ENCODE measurements at regions not wholly inside any gene's neighbourhood (a gene's known extent, or its start where the extent isn't known, plus 50 kb on each side); places are given as distances from the start of the nearest gene placed in this dataset.

- Histone ChIP-seq H3K36me3 (ENCODE audit: control insufficient read depth in 2 of 2, insufficient read depth in 2 of 2, low read length in 1 of 2) (no peaks in the 10 kb centered on the region), H3K4me3 (no peak overlapping the region), H3K27ac (ENCODE audit: control insufficient read depth, insufficient read depth) (no peak overlapping the region), H3K27me3 (replicated peaks in 1 of 2; ENCODE audit: control insufficient read depth in 2 of 2, insufficient read depth in 2 of 2, low read length in 1 of 2) (no peaks in the 10 kb centered on the region), H2AFZ (ENCODE audit: control insufficient read depth, low read depth, low read length) (no peak overlapping the region), H3K4me2 (ENCODE audit: control insufficient read depth, insufficient read depth) (no peak overlapping the region), H3K4me1 (ENCODE audit: control insufficient read depth, insufficient read depth, low read length) (no peaks in the 10 kb centered on the region), H4K20me1 (ENCODE audit: control insufficient read depth, insufficient read depth) (no peaks in the 10 kb centered on the region), H3K79me2 (ENCODE audit: control insufficient read depth, insufficient read depth, low read length) (no peaks in the 10 kb centered on the region), H3K9me3 (replicated peaks; ENCODE audit: control insufficient read depth, insufficient read depth, low read length) (no peaks in the 10 kb centered on the region), H3K9ac (ENCODE audit: control insufficient read depth, insufficient read depth, low read length) (no peak overlapping the region)
- in situ Hi-C loops (cut with MboI) = no loop called here
- ATAC-seq (no peak), FAIRE-seq (no peak), DNase-seq (ENCODE audit: low read depth, low spot score) (no peak)
- RAD21 ChIA-PET (ENCODE audit: unreplicated experiment) = no interaction called here
- SMC1A ChIA-PET (ENCODE audit: uncharacterized antibody, unreplicated experiment) = no interaction called here
- POLR2A ChIA-PET = no interaction called here
- BruUV-seq (replicated peaks) = no TSS peak
- no peak for TF ChIP-seq ETV6 (conservative IDR thresholded peaks at IDR 0.05 in 1 of 2, IDR thresholded peaks at IDR 0.05 in 1 of 2; ENCODE audit: borderline replicate concordance in 1 of 2, low read depth in 1 of 2)
- TF ChIP-seq DPF2 (IDR thresholded peaks at IDR 0.05) = no peak
- TF ChIP-seq ATF7 (IDR thresholded peaks at IDR 0.05; ENCODE audit: low read depth) = no peak
- TF ChIP-seq HCFC1 (IDR thresholded peaks at IDR 0.05; ENCODE audit: low read length) = no peak
- intact Hi-C loops (cut with micrococcal nuclease; ENCODE audit: unreplicated experiment) = no loop called here
- CTCF ChIA-PET = no interaction called here
These were observed 550.8 kb upstream of the CHAC2 start for GRCh38 chr2:53216805-53217204.

- FAIRE-seq = no peak
- in situ Hi-C loops (cut with MboI) = no loop called here
- no peak for TF ChIP-seq IRF4 (IDR thresholded peaks at IDR 0.05; ENCODE audit: low read depth, low read length)
- TF ChIP-seq ATF3 (IDR thresholded peaks at IDR 0.05; ENCODE audit: borderline replicate concordance, extremely low read depth, low read depth, low read length) = no peak
- TF ChIP-seq TAF1 (IDR thresholded peaks at IDR 0.05; ENCODE audit: borderline replicate concordance, low read depth, low read length) = no peak
- TF ChIP-seq RELA (IDR thresholded peaks at IDR 0.05; ENCODE audit: borderline replicate concordance, partially characterized antibody) = no peak
- TF ChIP-seq SKIL (IDR thresholded peaks at IDR 0.05; ENCODE audit: low read depth, poor library complexity, severe bottlenecking) = no peak
- TF ChIP-seq RAD51 (IDR thresholded peaks at IDR 0.05) = no peak
- TF ChIP-seq TCF12 (IDR thresholded peaks at IDR 0.05; ENCODE audit: low read depth, low read length) = no peak
- no peak for TF ChIP-seq ZNF592 (IDR thresholded peaks at IDR 0.05)
- no peak for TF ChIP-seq ZBED1 (IDR thresholded peaks at IDR 0.05; ENCODE audit: borderline replicate concordance)
These were observed 555.0 kb upstream of the CHAC2 start for GRCh38 chr2:53212576-53212975.

More at GRCh38 chr2:53212576-53212975, 555.0 kb upstream of the CHAC2 start:
- Histone ChIP-seq H3K4me3 (no peak overlapping the region), H3K36me3 (ENCODE audit: control insufficient read depth in 2 of 2, insufficient read depth in 2 of 2, low read length in 1 of 2) (no peaks in the 10 kb centered on the region), H2AFZ (ENCODE audit: control insufficient read depth, low read depth, low read length) (no peak overlapping the region), H3K9ac (ENCODE audit: control insufficient read depth, insufficient read depth, low read length) (no peak overlapping the region), H3K79me2 (ENCODE audit: control insufficient read depth, insufficient read depth, low read length) (no peaks in the 10 kb centered on the region), H3K9me3 (replicated peaks; ENCODE audit: control insufficient read depth, insufficient read depth, low read length) (no peaks in the 10 kb centered on the region), H3K27ac (ENCODE audit: control insufficient read depth, insufficient read depth) (no peak overlapping the region), H4K20me1 (ENCODE audit: control insufficient read depth, insufficient read depth) (no peaks in the 10 kb centered on the region), H3K27me3 (replicated peaks in 1 of 2; ENCODE audit: control insufficient read depth in 2 of 2, insufficient read depth in 2 of 2, low read length in 1 of 2) (no peaks in the 10 kb centered on the region), H3K4me2 (ENCODE audit: control insufficient read depth, insufficient read depth) (no peak overlapping the region), H3K4me1 (ENCODE audit: control insufficient read depth, insufficient read depth, low read length) (no peaks in the 10 kb centered on the region)
- intact Hi-C loops (cut with micrococcal nuclease; ENCODE audit: unreplicated experiment) = no loop called here
- CTCF ChIA-PET = no interaction called here
- POLR2A ChIA-PET = no interaction called here
- no TSS peak for BruUV-seq (replicated peaks)
- 0% methylated on average over 1 of the region's 1 CpG for WGBS (ENCODE audit: insufficient coverage, insufficient replicate concordance, low lambda C conversion rate, missing lambda C conversion rate)
- ATAC-seq (no peak), DNase-seq (ENCODE audit: low read depth, low spot score) (no peak)
- RAD21 ChIA-PET (ENCODE audit: unreplicated experiment) = no interaction called here
- SMC1A ChIA-PET (ENCODE audit: uncharacterized antibody, unreplicated experiment) = no interaction called here
